ENCODE measurements at regions not wholly inside any gene's neighbourhood (a gene's known extent, or its start where the extent isn't known, plus 50 kb on each side); places are given as distances from the start of the nearest gene placed in this dataset.

DNA sequence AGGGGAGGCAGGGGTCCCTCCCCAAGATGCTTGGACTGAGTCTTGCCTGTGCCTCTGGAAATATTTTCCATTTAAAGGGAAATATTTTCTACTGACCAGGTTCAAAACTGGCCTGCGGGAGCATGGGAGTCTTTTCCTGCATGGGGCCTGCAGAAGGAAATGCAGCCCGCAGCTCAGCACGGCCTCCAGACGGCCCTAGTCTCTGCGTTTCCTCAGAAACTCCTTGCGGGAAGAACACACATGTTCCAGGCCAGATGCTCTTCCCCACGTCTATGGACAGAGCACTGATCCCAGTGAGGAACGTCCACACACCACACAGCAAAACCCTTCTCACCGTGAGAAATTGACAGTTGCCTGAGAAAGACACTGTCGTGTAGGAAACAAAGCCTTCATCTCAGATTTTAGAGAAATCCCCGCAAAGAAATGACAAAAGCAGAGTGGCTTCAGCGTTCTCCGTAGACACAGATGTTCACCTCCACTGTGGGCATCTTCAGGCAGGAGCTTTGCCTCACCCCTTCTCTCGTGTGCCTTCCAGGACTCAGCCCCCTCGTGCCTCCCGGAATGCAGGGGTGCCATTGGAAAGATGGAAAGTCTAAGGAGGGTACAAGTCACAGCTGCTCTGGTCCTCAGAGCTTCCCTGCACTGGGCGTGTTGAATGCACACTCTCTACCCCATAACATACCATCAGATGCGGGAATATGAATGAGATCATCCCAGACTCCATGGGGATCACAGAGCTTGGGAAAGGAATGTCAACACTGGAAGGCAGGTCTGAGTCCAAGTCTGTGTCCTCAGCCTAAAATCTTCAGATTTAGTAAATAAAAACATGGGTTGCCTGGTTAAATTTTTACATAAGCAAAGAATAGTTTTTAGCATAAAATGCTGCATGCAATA lies 438.7 kb upstream of the SALL3 start:
- no peak for ATAC-seq (ENCODE audit: low FRiP score)
- TF ChIP-seq, protein P1, sequence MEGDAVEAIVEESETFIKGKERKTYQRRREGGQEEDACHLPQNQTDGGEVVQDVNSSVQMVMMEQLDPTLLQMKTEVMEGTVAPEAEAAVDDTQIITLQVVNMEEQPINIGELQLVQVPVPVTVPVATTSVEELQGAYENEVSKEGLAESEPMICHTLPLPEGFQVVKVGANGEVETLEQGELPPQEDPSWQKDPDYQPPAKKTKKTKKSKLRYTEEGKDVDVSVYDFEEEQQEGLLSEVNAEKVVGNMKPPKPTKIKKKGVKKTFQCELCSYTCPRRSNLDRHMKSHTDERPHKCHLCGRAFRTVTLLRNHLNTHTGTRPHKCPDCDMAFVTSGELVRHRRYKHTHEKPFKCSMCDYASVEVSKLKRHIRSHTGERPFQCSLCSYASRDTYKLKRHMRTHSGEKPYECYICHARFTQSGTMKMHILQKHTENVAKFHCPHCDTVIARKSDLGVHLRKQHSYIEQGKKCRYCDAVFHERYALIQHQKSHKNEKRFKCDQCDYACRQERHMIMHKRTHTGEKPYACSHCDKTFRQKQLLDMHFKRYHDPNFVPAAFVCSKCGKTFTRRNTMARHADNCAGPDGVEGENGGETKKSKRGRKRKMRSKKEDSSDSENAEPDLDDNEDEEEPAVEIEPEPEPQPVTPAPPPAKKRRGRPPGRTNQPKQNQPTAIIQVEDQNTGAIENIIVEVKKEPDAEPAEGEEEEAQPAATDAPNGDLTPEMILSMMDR (IDR thresholded peaks at IDR 0.05) = no peak
- no peak for DNase-seq (ENCODE audit: low spot score)

- DNase-seq (ENCODE audit: low spot score) (no peak), ATAC-seq (ENCODE audit: low FRiP score) (peak; percentile 81)
- TF ChIP-seq, protein P1 (IDR thresholded peaks at IDR 0.05) = no peak
Measured at GRCh38 chr18:78542204-78542603, 437.4 kb upstream of the SALL3 start.

DNA sequence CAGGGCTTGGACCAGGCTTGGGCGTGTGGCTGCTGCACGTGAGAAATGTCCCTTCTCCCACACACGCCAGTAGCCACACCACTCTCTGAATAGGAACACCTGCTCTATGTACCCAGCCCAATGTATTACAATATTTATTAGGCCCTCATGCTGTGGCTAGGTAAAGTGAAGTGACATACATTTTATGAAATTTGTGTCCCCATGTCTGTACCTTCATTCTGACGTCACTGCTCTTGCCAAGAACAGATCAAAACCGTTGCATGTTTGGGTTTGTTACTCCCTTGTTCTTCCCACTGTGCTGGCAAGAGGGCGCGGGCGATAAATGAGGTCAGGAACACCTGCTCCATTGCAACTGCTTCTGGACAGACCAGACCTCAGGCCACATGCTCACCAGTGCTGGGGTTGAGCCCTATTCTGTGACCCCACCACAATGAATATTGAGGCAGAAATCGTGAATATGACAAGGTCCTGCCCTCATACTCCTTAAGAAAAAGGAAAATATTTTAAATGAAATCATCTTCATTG lies 436.4 kb upstream of the SALL3 start:
- ATAC-seq (ENCODE audit: low FRiP score) (no peak), DNase-seq (ENCODE audit: low spot score) (no peak)
- TF ChIP-seq, protein P1 (IDR thresholded peaks at IDR 0.05) = no peak

GRCh38 chr18:78546281-78546680 lies 433.3 kb upstream of the SALL3 start:
- ATAC-seq (ENCODE audit: low FRiP score) (no peak), DNase-seq (ENCODE audit: low spot score) (no peak)
- TF ChIP-seq, protein P1 (IDR thresholded peaks at IDR 0.05) = no peak

DNA sequence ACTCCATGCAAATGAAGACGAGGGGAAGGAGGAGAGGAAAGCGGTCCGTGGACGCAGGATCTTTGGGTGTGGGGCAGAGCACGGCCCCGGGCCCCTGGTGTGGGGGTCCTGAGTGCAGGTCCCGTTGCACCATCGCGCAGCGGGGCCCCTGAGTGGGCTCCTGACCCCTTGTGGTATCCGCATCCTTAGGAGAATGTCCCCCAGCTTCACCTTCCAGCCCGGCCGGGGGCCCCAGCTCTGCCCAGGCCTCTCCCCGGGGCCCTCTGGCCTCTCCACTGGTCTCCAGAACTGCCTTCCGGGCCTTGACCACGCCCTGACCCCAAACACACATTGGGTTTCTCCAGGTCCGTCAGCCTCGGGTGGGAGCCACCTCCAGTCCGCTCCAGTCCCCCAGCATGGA lies 431.8 kb upstream of the SALL3 start:
- TF ChIP-seq, protein P1 (IDR thresholded peaks at IDR 0.05) = no peak
- DNase-seq (ENCODE audit: low spot score) = no peak
- no peak for ATAC-seq (ENCODE audit: low FRiP score)

GRCh38 chr18:78548261-78549058 lies 431.2 kb upstream of the SALL3 start:
- no peak for DNase-seq (ENCODE audit: low spot score)
- TF ChIP-seq, protein P1 (IDR thresholded peaks at IDR 0.05) = no peak
- peak; percentile 41 for ATAC-seq (ENCODE audit: low FRiP score)

Data from omental fat pad (tissue), 3 donors.